ENCODE measurements at regions not wholly inside any gene's neighbourhood (a gene's known extent, or its start where the extent isn't known, plus 50 kb on each side); places are given as distances from the start of the nearest gene placed in this dataset.

- no peak for DNase-seq
Measured at GRCh38 chr9:105928416-105928815, 234.1 kb downstream of the TMEM38B start.

- DNase-seq, result no peak
Measured at GRCh38 chr9:105930011-105930627, 235.8 kb downstream of the TMEM38B start.

GRCh38 chr9:105932276-105932675, 237.9 kb downstream of the TMEM38B start:
- DNase-seq, result no peak

- DNase-seq, result no peak
Measured at GRCh38 chr9:105950448-105950847, 256.1 kb downstream of the TMEM38B start.

GRCh38 chr9:105950894-105951293, 256.6 kb downstream of the TMEM38B start:
- DNase-seq, result no peak

- no peak for DNase-seq
Measured at GRCh38 chr9:105954517-105954916, 260.2 kb downstream of the TMEM38B start.

GRCh38 chr9:105957830-105958229, 263.5 kb downstream of the TMEM38B start:
- DNase-seq, result no peak

- DNase-seq, result no peak
Measured at GRCh38 chr9:105958587-105958986, 264.2 kb downstream of the TMEM38B start.

- no peak for DNase-seq
Measured at GRCh38 chr9:105959531-105959930, 265.2 kb downstream of the TMEM38B start.

- DNase-seq, result no peak
Measured at GRCh38 chr9:105963343-105964099, 269.2 kb downstream of the TMEM38B start.

GRCh38 chr9:105964156-105964555, 269.8 kb downstream of the TMEM38B start:
- no peak for DNase-seq

- DNase-seq, result no peak
Measured at GRCh38 chr9:105966834-105967233, 272.5 kb downstream of the TMEM38B start.

- DNase-seq, result no peak
Measured at GRCh38 chr9:105967248-105967647, 272.9 kb downstream of the TMEM38B start.

- DNase-seq, result no peak
Measured at GRCh38 chr9:105967797-105968196, 273.5 kb downstream of the TMEM38B start.

GRCh38 chr9:105968811-105969466, 274.6 kb downstream of the TMEM38B start:
- no peak for DNase-seq

GRCh38 chr9:105969636-105970035, 275.3 kb downstream of the TMEM38B start:
- DNase-seq, result no peak

GRCh38 chr9:105971986-105972385, 277.6 kb downstream of the TMEM38B start:
- DNase-seq, result no peak

- no peak for DNase-seq
Measured at GRCh38 chr9:105972466-105973204, 278.3 kb downstream of the TMEM38B start.

- no peak for DNase-seq
Measured at GRCh38 chr9:105973951-105974351, 279.6 kb downstream of the TMEM38B start.

GRCh38 chr9:105975886-105976645, 281.7 kb downstream of the TMEM38B start:
- DNase-seq, result peak; percentile 23

GRCh38 chr9:105978336-105978735, 284.0 kb downstream of the TMEM38B start:
- no peak for DNase-seq

GRCh38 chr9:105978826-105979225, 284.5 kb downstream of the TMEM38B start:
- no peak for DNase-seq

GRCh38 chr9:105979290-105979689, 284.9 kb downstream of the TMEM38B start:
- no peak for DNase-seq
